ENCODE measurements at regions not wholly inside any gene's neighbourhood (a gene's known extent, or its start where the extent isn't known, plus 50 kb on each side); places are given as distances from the start of the nearest gene placed in this dataset.

DNA sequence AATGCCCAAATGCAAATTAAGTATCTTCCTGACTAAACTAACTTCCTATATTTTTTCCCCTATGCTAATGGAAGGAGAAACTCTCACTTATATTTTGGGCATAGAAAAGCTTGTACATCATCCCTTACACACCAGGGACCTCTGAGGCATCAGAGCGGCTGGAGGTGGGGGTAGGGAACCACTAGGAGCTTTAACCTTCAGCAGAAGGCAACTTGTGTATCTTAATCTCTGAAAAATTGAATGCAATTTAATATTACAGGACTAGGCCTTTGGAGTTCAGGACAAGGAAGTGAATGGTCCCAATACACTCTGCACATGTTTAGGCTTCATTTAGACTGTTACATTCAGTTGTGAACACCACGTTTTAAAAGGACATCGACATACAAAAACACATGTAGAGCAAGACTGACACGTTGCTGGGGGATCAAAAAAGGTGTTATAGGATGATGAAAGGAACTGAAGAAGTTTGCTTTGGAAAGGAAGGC, 85.9 kb downstream of the NAV1 start:
- Histone ChIP-seq H3K9me3 (no peaks in the 10 kb centered on the region), H3K27me3 (no peaks in the 10 kb centered on the region), H3K4me3 (replicated peaks in 1 of 3) (no peak overlapping the region), H3K36me3 (no peaks in the 10 kb centered on the region), H3K27ac (no peak overlapping the region), H3K4me1 (peaks cover 0 to 20% of the 10 kb centered on the region in 2 donors)
- intact Hi-C loops (cut with DNase I), result no loop called here
- 76 to 86% methylated on average over 4 of the region's 4 CpGs for WGBS, 2 donors
- DNase-seq, result no peak
- TF ChIP-seq, protein P1, sequence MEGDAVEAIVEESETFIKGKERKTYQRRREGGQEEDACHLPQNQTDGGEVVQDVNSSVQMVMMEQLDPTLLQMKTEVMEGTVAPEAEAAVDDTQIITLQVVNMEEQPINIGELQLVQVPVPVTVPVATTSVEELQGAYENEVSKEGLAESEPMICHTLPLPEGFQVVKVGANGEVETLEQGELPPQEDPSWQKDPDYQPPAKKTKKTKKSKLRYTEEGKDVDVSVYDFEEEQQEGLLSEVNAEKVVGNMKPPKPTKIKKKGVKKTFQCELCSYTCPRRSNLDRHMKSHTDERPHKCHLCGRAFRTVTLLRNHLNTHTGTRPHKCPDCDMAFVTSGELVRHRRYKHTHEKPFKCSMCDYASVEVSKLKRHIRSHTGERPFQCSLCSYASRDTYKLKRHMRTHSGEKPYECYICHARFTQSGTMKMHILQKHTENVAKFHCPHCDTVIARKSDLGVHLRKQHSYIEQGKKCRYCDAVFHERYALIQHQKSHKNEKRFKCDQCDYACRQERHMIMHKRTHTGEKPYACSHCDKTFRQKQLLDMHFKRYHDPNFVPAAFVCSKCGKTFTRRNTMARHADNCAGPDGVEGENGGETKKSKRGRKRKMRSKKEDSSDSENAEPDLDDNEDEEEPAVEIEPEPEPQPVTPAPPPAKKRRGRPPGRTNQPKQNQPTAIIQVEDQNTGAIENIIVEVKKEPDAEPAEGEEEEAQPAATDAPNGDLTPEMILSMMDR (IDR thresholded peaks at IDR 0.05), result no peak
- no peak for TF ChIP-seq POLR2A (IDR thresholded peaks at IDR 0.05)

DNA sequence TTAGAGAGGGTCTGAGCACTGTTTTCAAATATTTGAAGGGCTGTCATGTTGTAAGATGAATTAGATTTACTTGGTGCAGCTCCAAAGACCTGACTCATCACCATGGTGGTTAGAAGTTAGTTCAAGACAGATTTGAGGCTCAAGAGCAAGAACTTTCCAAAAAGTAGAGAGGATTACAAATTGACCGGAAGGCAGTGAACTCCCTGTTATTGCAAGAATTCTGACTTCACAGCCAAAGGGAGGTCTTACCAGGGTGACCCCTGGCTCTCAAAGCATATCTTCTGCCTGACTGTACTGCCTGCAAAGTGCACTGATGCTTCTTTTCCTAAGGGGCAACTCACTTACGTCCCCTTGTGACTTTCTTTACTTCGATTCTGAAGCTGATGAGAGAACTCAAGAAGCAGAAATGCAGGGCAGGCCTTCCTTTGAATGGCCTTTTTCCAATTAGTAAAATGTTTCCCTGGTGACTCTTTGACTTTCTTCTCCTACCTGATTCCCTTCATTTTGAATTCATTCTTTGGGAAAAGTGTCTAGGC, 86.4 kb downstream of the NAV1 start:
- Histone ChIP-seq H3K9me3 (no peaks in the 10 kb centered on the region), H3K27ac (no peak overlapping the region), H3K4me1 (peaks cover 0 to 23% of the 10 kb centered on the region in 2 donors), H3K27me3 (no peaks in the 10 kb centered on the region), H3K4me3 (replicated peaks in 1 of 3) (no peak overlapping the region), H3K36me3 (no peaks in the 10 kb centered on the region)
- no peak for TF ChIP-seq POLR2A (IDR thresholded peaks at IDR 0.05)
- TF ChIP-seq, protein P1 (IDR thresholded peaks at IDR 0.05), result no peak
- WGBS, 2 donors, result 73 to 74% methylated on average over 3 of the region's 3 CpGs
- no peak for DNase-seq
- intact Hi-C loops (cut with DNase I), result no loop called here

DNA sequence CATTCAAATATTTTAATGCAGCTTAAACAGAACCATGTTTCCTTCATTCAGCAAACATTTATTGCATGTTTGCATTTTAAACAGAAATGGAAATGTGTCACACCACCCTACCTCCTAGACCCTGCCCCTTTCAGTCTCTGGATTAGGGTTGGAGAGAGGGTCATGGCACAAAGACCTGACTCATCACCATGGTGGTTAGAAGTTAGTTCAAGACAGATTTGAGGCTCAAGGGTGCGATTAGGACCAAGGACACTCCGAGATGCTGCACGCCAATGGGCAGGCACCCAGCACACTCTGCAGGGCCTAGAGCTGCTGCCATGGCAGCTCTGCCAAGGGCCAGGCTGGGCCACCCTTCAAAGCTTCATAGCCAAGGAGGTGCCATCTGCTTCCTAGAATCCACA, 86.9 kb downstream of the NAV1 start:
- H3K4me1 ChIP-seq, result peaks cover 0 to 28% of the 10 kb centered on the region in 2 donors
- H3K27ac ChIP-seq, result no peak overlapping the region
- no peaks in the 10 kb centered on the region for H3K9me3 ChIP-seq
- TF ChIP-seq, protein P1 (IDR thresholded peaks at IDR 0.05), result no peak
- TF ChIP-seq POLR2A (IDR thresholded peaks at IDR 0.05), result no peak
- intact Hi-C loops (cut with DNase I), result no loop called here
- H3K27me3 ChIP-seq, result no peaks in the 10 kb centered on the region
- DNase-seq, result no peak
- H3K36me3 ChIP-seq, result no peaks in the 10 kb centered on the region
- no peak overlapping the region for H3K4me3 ChIP-seq (replicated peaks in 1 of 3)
- WGBS, 2 donors, result 100% methylated on average over 1 to 3 of the region's 3 CpGs

DNA sequence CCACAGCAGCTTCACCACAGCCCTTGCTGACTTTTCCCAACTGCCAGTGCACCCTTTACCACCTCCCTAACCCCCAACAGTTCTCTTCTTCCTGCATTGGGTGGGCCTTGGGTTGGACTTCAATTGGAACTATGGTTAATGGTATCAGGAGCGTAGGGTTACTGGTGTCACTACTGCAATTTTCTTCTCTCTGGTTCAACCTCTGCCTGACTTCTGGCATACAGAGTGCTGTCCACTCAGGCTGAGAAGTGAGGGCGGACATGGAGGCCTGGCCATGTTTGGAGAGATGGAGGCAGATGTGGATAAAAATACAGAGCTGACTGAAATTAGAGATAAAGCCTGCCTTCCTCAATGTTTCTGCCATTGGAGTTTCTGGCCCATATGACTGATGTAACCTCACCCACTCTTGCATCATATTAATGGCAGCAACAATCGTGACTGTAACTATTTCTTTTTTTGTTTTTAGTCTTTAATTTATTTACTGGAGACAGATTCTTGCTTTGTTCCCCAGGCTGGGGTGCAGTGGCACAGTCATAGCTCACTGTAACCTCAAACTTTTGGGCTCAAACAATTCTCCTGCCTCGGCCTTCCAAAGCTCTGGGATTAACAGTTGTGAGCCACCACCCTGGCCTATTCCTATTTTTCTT, 87.8 kb downstream of the NAV1 start:
- Histone ChIP-seq H3K27ac (no peak overlapping the region), H3K4me3 (replicated peaks in 1 of 3) (no peak overlapping the region), H3K27me3 (no peaks in the 10 kb centered on the region), H3K36me3 (no peaks in the 10 kb centered on the region), H3K4me1 (peaks cover 0 to 28% of the 10 kb centered on the region in 2 donors), H3K9me3 (no peaks in the 10 kb centered on the region)
- 91% methylated on average over 4 of the region's 4 CpGs for WGBS, 2 donors
- TF ChIP-seq POLR2A (IDR thresholded peaks at IDR 0.05), result no peak
- TF ChIP-seq, protein P1 (IDR thresholded peaks at IDR 0.05), result no peak
- intact Hi-C loops (cut with DNase I), result no loop called here
- DNase-seq, result no peak

DNA sequence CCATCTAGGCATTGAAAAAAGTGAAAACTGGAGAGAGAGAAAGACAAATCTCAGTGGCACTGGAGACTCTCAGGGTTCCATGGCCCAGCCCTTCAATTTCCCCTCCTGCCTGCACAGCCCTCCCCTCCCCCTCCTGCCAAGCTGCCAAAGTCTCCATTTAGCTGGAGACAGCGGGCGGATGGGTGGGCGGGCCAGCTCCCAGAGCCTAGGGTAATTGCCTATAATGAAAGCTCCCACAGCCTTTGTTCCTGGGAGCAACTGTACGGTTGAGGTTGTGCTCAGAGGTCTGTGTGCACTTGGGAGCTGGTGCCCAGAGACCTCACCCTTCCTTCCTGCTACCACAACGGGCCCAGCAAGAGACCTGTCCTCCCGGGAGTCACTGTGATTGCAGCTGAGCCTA, 89.6 kb downstream of the NAV1 start:
- WGBS, 2 donors, result 50 to 82% methylated on average over 5 to 6 of the region's 6 CpGs

More for the DNA sequence above, 89.6 kb downstream of the NAV1 start:
- DNase-seq, result no peak
- TF ChIP-seq, protein P1 (IDR thresholded peaks at IDR 0.05), result no peak
- no peak for TF ChIP-seq POLR2A (IDR thresholded peaks at IDR 0.05)
- H3K27me3 ChIP-seq, result no peaks in the 10 kb centered on the region
- H3K4me1 ChIP-seq, result peaks cover 0 to 31% of the 10 kb centered on the region in 2 donors
- H3K36me3 ChIP-seq, result no peaks in the 10 kb centered on the region
- intact Hi-C loops (cut with DNase I), result no loop called here
- H3K4me3 ChIP-seq (replicated peaks in 1 of 3), result no peak overlapping the region
- no peak overlapping the region for H3K27ac ChIP-seq
- H3K9me3 ChIP-seq, result no peaks in the 10 kb centered on the region

Data from thyroid gland (tissue), 4 donors.